ENCODE measurements at regions not wholly inside any gene's neighbourhood (a gene's known extent, or its start where the extent isn't known, plus 50 kb on each side); places are given as distances from the start of the nearest gene placed in this dataset.

- DNase-seq (ENCODE audit: low spot score) = no peak
These were observed 201.5 kb upstream of the RTL1 start for GRCh38 chr14:101105045-101105444.

- no peak for DNase-seq (ENCODE audit: low spot score)
These were observed 205.2 kb upstream of the RTL1 start for GRCh38 chr14:101108579-101109346.

- DNase-seq (ENCODE audit: low spot score) = no peak
These were observed 205.8 kb upstream of the RTL1 start for GRCh38 chr14:101109347-101109638.

GRCh38 chr14:101109981-101110728 is 206.6 kb upstream of the RTL1 start:
- no peak for DNase-seq (ENCODE audit: low spot score)

- DNase-seq (ENCODE audit: low spot score) = no peak
These were observed 207.5 kb upstream of the RTL1 start for GRCh38 chr14:101110729-101111619.

- no peak for DNase-seq (ENCODE audit: low spot score)
These were observed 208.2 kb upstream of the RTL1 start for GRCh38 chr14:101111620-101112290.

GRCh38 chr14:101112351-101113107 is 209.0 kb upstream of the RTL1 start:
- no peak for DNase-seq (ENCODE audit: low spot score)

GRCh38 chr14:101113108-101113612 is 209.6 kb upstream of the RTL1 start:
- DNase-seq (ENCODE audit: low spot score) = no peak

GRCh38 chr14:101113835-101114725 is 210.6 kb upstream of the RTL1 start:
- no peak for DNase-seq (ENCODE audit: low spot score)

- DNase-seq (ENCODE audit: low spot score) = no peak
These were observed 211.4 kb upstream of the RTL1 start for GRCh38 chr14:101114726-101115515.

GRCh38 chr14:101115652-101116051 is 212.1 kb upstream of the RTL1 start:
- no peak for DNase-seq (ENCODE audit: low spot score)

GRCh38 chr14:101116065-101116464 is 212.5 kb upstream of the RTL1 start:
- no peak for DNase-seq (ENCODE audit: low spot score)

GRCh38 chr14:101116486-101117130 is 213.1 kb upstream of the RTL1 start:
- no peak for DNase-seq (ENCODE audit: low spot score)

- DNase-seq (ENCODE audit: low spot score) = no peak
These were observed 214.0 kb upstream of the RTL1 start for GRCh38 chr14:101117543-101117942.

- DNase-seq (ENCODE audit: low spot score) = no peak
These were observed 214.7 kb upstream of the RTL1 start for GRCh38 chr14:101118233-101118632.

GRCh38 chr14:101118746-101119591 is 215.4 kb upstream of the RTL1 start:
- DNase-seq (ENCODE audit: low spot score) = no peak

GRCh38 chr14:101119830-101120571 is 216.5 kb upstream of the RTL1 start:
- DNase-seq (ENCODE audit: low spot score) = no peak
